GM11168 (cell line): ENCODE measurements at regions not wholly inside any gene's neighbourhood (a gene's known extent, or its start where the extent isn't known, plus 50 kb on each side); places are given as distances from the start of the nearest gene placed in this dataset.

Source experiments
- in situ Hi-C: fragments of 300-500 bp; cut with MboI; formaldehyde crosslinking; loops from one replicate; pipeline ENCODE4 v1.12.0; 2022; ENCODE audit warnings: low sequenced_read_pairs; ENCODE audit not compliant: unreplicated experiment

DNA sequence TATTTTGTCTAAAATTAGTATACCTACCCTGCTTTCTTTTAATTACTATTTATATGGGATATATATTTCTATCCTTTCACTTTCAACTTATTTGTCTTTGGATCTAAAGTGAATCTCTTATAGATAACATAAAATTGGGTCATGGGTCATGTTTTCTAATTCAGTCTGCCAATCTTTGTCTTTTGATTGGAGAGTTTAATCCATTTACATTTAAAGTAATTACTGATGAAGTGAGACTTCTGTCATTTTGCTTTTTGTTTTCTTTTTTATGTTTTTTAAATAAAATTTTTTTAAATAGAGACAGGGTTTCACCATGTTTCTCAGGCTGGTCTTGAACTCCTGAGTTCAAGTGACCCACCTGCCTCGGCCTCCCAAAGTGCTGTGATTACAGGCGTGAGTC lies 50.5 kb upstream of the PRDM1 start:
- in situ Hi-C loops: loop anchor here (25.0 kb wide), 1 partner anchor 923 kb away; no protein-coding TSS in a partner anchor

DNA sequence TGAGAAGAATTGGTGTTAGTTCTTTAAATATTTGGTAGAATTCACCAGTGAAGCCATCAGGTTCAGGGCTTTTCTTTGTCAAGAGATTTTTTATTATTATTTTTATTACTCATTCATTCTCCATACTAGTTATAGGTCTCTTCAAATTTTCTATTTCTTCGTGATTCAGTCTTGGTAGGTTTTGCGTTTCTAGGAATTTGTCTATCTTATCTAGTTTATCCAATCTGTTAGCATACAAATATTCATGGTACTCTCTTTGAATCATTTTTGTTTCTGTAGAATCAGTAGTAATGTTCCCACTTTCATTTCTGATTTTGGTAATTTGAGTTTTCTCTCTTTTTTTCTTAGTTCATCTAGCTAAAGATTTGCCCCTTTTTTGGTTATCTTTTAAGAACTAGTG lies 52.3 kb upstream of the PRDM1 start:
- in situ Hi-C loops: loop anchor here (25.0 kb wide), 1 partner anchor 922 kb away; no protein-coding TSS in a partner anchor

DNA sequence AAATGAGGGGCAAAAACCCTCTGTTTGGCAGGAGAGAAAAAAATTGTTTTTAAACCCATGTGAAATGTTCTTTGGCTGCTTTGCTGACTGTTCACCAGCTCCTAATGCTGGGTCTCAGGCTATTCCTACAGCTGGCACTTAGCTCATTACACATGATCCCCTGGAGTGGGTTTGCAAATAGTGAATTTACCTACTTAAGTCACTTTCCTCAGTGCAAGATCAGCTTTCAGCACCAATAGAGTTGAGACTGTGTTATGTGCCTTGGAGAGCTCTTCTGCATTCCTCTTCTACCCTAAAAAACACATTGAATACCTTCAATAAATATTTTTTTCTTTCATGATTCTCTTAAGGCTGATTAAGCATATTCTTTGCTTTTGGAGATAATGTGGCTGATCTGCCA lies 58.4 kb upstream of the PRDM1 start:
- in situ Hi-C loops: loop anchor here (25.0 kb wide), 1 partner anchor 915 kb away; no protein-coding TSS in a partner anchor

DNA sequence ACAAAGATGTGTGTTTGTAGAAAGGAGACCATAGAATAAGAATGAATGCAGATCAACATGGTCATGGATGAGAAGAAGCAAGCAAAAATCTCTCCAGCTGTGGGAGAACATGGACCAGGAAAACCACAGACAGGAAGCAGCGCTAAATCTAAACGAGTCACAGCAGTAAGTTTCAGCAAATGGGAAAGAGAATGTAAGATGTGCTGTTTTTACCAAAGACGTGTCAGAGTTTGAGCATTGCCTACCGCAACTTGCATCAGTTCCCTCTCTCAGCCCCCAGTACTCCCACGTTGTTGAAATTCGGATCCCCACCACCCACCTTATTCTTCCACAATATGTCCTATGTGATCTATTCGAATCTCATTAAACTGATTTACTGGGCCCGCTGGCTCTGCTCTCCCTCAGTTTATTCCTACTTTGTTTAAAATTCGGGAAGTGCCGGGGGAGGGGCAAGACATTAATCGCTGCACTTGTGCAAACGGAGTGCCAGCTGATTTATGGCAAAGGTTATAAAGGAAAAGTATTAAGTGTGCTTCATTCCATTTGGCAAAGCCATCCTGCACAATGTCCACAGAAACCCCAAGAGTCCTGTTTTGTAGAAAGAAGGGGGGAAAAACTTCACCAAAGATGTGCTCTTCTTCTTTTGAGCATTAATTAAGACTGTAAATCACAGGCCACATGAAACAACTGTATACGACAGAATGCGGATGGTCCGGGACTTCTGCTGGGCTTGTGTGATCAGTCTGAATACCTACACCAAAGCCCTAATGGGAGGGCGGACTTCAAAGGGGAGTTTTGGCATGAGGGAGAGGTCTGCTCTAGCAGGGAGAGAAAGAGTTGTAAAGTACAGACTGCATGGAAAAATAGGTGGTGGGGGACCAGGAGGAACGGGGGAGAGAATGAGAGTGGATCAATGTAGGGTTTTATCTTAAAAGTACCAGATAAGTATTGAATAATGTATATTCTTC lies 59.1 kb upstream of the PRDM1 start:
- in situ Hi-C loops: loop anchor here (25.0 kb wide), 1 partner anchor 915 kb away; no protein-coding TSS in a partner anchor

DNA sequence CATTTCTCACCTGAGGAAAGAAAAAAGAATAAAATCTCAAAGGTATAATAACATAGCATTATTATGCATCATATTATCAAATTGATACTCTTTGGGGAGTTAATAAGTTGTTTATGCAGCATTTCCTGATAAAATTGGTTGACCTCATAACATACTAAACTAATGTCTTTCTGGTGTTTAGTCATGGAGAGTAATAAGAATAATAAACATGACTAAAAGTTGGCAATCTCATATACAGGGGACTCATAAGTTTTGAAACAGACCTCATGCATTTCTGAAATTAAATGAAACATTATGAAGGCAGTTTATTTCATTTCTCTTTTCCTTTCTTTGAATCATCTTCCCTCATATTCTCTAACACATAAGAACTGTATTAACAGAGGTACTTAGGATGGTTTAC lies 60.5 kb upstream of the PRDM1 start:
- in situ Hi-C loops: loop anchor here (25.0 kb wide), 1 partner anchor 913 kb away; no protein-coding TSS in a partner anchor

DNA sequence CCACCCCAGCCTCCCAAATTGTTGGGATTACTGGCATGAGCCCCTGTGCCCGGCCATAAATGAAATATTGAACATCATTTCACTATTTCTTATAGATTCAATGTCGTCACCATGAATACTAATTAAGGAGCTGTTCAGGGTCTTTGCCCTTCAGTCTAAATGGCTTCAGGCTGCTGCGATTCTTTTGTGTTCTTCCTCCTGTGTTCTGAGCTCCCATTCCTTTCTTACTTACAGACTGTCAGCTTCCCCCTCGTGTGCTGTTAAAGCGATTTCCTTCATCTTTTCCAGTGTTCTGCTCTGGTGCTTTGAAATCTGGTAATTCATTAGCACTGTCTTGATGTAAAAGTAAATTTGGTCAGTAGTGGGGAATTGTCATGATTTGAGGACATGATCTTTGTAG lies 63.3 kb upstream of the PRDM1 start:
- in situ Hi-C loops: no loop called here

DNA sequence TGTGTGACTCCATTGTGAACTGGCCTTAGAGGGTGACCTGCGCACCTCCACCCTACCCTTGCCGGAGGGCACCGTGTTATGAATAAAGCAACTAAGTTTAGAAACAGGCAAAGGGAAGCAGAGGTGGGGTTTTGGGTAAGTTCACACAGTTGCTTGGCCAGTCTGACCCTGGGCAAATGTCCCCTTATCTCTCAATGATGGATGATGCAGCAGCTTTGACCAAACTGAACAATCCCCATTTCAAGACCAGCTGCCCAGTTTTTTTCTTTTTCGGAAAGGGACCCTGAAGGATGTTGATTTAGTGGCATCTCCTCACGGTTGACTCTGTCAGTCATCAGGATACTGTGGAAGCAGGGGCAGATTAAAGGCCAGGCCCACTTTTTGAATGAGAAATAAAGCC lies 68.7 kb upstream of the PRDM1 start:
- in situ Hi-C loops: no loop called here

DNA sequence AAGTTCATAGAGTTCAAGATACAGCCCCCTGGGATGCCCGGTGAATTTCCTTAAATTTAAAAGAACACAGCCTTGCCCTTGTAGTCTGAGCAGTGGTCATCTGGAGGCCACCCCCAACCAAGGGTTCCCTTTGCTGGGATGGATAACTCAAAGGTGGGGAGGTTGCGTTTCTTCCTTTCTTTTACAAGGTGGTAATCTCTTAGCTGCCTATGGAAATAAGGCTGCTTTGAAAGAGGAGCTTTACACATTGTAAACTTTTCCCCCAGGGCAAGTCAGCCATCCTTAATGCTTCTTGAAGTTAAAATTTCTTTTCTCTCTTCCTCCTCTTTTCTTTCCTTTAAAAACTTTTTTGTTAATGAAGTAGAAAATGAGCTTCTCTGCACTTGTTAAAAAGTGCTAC lies 71.2 kb upstream of the PRDM1 start:
- in situ Hi-C loops: no loop called here

DNA sequence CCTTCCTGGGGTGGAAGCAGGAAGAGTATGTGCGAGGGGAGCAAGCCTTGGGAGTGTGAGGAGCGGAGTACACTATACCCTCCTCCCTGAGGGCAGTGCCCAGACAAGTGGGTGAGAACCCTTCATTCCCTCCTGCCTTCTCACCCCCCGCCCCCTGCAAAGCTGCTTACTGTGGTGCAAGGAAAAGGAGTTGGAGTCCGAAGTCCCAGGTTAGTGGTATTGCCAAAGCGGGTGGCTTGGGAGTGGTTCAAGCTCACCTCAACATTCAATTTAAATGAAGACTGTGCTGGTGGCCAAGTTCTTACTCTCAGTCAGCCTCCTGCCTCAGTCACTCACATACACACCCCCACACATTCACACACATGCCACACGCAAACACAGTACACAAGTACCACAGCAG lies 74.7 kb upstream of the PRDM1 start:
- in situ Hi-C loops: no loop called here

DNA sequence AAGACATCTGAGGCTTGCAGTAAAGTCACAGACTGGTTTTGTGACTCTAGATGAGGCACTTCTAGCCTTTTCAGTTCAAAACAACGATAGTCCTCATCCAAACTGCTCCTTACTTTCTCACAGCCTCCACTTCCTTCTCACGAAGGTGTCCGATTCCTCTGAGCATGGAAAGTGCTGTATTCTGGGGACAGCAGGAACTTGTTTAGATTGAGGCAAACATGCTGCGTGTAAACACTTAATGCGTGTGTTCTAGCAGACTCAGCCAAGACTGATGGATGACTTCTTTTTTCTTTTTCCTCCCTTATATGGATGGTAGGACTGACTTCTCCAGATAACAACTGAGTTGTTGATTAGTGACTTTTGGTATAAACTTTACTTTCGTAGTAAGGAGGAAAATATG lies 80.2 kb upstream of the PRDM1 start:
- in situ Hi-C loops: no loop called here

DNA sequence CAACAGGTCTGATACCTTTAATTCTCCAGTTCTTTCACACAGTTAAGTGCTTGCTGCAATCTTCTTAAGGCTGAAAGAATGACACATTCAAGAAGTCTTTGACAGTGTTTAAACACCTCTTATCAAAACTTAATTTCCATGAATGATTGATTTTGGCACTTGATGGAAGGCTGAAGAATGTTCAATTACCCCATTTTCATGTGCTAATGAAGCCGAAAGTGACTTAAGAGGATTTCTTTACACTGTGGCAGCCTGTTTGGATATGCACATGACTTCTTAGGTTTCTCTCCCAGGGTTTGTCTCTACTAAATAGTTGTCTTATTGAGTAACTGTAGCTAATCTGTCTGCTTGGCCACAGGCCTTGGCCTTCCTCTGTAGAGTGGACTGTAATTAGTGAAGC lies 81.1 kb upstream of the PRDM1 start:
- in situ Hi-C loops: no loop called here

DNA sequence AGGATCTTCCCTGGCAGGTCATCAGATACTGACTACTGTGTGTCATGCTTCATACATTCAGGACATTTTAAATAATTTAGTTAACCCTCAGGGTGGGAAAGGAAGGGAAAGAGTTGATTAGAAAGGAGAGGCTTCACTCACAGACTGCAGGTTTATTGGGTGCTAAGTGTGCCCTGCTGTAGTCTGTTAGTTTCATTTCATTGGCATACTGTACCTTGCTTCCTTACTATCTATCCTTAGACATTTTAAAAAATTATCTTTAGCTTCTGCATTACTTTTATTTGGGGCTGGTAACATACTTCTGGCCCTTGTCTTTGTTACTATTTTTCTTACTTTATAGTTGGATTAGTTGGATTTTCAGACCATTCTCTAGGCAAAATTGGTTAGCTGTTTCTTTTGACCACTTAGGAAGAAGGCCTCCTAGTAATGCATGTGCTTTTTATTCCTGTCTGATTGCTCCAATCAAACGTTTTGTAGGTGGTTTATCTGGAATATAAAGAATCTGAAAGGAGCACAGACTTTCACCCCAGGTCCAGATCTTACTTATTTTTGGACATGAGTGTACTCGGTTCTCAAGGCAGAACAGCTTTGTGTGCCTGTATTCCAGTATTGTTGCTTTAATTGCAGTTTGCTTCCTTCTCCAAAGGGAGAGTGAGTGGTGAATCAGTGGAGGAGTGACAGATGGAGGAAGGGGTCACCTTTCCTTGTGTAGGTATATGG lies 82.7 kb upstream of the PRDM1 start:
- in situ Hi-C loops: no loop called here

DNA sequence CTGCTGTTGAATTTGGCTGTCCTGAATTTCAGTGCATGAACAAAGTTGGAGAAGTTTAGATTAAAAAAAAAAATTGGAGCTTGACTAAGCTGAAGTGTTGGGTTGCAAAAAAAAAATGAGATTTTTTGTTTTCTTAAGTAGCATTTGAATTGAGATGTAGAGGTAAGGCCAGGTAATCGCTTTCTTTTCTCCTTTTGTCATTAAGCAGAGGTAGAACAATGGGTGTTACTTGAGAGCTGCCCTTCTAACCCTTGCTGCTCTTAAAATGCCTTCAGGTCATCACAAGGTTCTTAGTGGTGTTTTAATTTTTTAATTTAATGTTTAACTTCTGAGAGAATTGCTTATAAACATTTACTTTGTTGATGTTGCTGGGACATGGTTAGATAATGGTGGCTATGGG lies 84.1 kb upstream of the PRDM1 start:
- in situ Hi-C loops: no loop called here

DNA sequence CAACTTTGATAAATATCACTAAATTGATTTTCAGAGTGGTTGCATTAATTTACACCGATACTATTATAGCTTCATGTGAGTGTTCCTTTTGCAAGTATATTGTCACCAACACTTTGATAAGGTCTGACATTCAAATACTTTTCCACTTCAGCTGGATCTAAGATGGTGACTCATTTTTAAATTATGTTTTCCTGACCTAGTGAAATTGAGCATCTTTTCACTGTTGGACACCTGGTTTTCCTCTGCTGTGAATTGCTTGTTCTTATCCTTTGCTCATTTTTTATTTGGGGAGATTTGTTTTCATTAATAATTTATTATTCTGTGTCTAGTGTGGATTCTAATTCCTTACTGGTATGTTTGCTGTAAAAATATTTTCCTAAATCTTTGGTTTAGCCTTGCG lies 85.2 kb upstream of the PRDM1 start:
- in situ Hi-C loops: no loop called here

DNA sequence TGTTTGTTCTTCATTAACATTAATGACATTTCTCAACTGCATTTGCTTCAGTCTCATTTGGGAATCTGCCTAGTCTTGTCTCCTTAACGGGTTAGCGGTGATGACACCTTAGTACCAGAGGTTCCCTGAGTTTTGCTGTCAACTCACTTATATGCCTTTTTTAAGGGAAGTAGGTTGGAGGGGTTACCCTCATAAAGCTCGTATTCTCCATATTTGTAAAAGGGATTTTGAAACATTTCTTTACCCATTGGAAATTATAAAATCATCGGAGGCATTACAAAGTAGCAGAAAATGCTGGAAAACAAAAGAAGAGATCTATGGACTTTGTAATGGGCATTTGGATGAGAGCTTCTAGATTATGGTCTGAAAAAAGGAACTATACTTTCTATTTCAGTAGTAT lies 88.7 kb upstream of the PRDM1 start:
- in situ Hi-C loops: no loop called here

DNA sequence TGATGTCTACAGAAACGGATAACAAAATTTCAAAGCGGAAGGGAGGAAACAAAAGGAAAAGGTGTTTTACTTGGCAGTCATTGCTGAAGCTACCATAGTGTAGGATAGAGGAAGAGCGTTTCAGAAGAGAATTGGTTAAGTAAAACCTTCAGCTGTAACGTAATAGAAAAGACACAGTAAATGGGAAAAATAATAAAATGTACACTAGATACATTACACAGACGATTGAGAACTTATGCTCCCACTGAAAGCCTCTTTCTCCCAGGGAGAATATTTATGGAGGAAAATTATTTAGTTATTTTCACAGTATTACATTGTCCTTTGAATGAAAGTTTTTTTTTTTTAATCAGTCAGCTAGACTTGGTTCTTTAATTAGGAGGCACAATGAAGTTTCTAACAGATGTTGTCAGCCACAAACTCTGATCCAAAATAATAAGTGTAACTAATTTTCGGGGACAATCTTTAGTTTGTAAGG lies 90.7 kb upstream of the PRDM1 start:
- in situ Hi-C loops: no loop called here

DNA sequence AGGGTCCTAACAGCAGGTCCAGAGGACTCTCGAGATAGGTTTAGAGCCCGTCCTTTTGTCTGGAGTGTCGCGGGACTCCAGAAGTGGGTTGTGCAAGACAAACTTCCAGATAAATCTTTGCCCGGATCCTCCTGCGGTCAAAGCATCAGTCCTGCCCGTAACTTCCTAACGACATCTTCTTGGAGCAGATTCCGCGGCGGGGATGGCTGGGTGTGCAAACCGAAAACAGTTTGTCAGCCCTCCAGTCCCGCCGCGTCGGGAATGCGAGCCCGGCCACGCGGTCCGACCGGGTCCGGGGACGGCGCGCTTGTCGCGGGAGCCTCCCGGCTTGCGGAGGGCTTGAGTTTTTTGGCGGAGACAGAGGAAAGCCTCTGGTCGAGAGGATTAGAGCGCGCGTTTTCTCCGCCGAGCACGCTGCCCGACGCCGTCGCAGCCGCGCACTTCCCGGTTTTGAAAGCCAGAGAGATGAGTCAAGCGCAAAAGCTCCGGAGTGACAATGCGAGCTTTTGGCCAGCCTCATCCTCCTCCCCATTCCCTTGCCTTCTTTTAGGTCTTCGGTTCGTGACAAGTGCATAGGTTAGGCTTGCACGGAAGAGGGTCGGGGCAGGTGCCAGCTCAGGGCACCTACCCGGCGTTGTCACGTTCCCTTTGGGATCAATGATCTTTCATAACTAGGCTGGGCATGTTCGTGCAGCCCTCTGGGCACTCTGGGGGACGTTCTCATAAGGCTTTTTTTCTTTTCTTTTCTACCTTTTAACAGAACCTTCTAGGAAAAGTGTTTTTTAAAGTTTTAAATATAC lies 91.3 kb upstream of the PRDM1 start:
- in situ Hi-C loops: no loop called here

DNA sequence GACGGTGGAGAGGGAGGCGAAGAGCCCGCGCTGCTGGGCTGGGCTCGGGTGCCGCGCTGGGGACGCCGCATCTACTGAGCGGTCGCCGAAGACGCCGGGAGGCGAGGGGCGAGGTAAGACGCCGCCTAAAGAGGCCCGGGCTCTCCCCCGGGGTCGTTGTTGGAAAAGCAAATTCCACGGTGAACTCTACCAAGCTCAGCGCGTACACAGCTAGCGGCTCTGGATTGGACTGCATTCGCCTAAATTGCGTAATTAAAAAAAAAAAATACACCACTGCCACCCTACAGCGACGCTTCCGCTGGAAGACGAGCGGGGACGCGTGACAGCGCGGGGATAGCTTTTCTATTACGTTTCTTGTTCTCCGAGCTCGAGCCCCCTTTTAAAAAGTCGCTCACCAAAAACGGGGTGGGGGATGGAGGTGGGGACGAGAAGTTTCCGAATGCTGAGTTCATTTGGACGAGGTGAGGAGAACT lies 92.0 kb upstream of the PRDM1 start:
- in situ Hi-C loops: no loop called here

DNA sequence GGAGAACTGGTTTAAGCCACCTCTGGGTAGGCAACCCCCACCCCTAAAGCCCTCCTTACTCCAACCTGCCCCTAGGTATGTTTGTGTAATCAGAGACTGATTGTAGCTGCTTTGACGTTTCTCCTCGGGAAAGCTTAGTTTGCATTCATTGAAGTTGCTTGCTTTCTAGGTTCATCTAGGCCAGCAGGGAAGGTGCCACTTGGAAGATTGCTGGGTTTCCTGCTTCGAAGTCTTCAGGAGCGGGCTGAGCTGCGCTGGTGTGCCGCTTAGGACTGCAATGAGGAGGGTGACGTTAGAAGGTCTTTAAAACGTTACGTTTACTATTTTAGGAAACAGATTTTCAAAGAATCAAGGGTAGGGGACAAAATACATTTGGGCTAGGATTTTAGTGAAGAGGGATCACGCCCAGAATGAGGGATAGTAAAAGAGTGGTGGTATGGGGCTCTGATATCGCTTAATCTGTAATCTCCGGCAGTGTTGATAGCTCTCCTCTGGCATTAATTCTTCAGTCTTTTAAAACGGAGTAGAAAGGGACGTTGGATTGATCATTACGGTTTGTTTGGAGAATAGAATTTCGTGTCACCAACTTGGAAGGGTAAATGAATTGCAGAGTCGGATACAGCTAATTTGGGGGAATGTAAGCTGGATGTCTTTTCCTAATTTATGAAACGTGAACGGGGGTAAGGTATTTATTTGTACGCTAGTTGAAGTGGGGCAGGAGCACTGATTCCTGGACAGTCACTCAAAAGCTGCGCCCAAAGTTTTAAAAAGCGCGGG lies 92.6 kb upstream of the PRDM1 start:
- in situ Hi-C loops: no loop called here
